PC-9 (cell line): ENCODE measurements at regions not wholly inside any gene's neighbourhood (a gene's known extent, or its start where the extent isn't known, plus 50 kb on each side); places are given as distances from the start of the nearest gene placed in this dataset.

Source experiments
- BruUV-seq: library from RNA; stranded (reverse); fragments of 400-500 nt; replicated peaks from 2 replicates; lab custom pipeline; 2021; lab: Mats Ljungman, UMichigan
- CTCF ChIA-PET: fragments of 300-600 bp; sonication (Branson Sonifier 250); formaldehyde crosslinking; loops from one replicate; lab custom pipeline; 2022; ENCODE audit warnings: antibody characterized with exemption; lab: Charles Lee
- POLR2A ChIA-PET: fragments of 300-600 bp; sonication (Branson Sonifier 250); formaldehyde crosslinking; loops from one replicate; lab custom pipeline; 2022; ENCODE audit warnings: antibody characterized with exemption; ENCODE audit not compliant: unreplicated experiment; lab: Charles Lee
- DNase-seq, 2 experiments: peaks; one replicate each; pipeline versions ENCODE4 v3.0.0 to v3.0.0-alpha.2; 2015 to 2022; ENCODE audit warnings: mixed read lengths in 1 of 2
- H2AFZ ChIP-seq: fragments of 200-600 bp; sonication (generic); 2 replicates; pipeline ENCODE4 v1.8.1; 2017; ENCODE audit warnings: antibody characterized with exemption
- H3F3A ChIP-seq: fragments of 200-600 bp; sonication (generic); 2 replicates; pipeline ENCODE4 v1.8.1; 2017; ENCODE audit warnings: antibody characterized with exemption, mild to moderate bottlenecking, low read depth; ENCODE audit not compliant: insufficient read depth
- H3K27ac ChIP-seq: fragments of 200-600 bp; sonication (generic); 2 replicates; pipeline ENCODE4 v1.6.1; 2016; ENCODE audit warnings: mixed run types
- H3K27me3 ChIP-seq: fragments of 200-600 bp; sonication (generic); 2 replicates; pipeline ENCODE4 v1.6.1; 2016; ENCODE audit warnings: low read depth, mixed run types; ENCODE audit not compliant: insufficient read depth
- H3K36me3 ChIP-seq: fragments of 200-600 bp; sonication (generic); 2 replicates; pipeline ENCODE4 v1.6.1; 2016; ENCODE audit warnings: low read depth, mixed run types
- H3K4me1 ChIP-seq: fragments of 200-600 bp; sonication (generic); replicated peaks from 2 replicates; pipeline ENCODE4 v1.6.1; 2016; ENCODE audit warnings: mixed run types; ENCODE audit not compliant: insufficient read depth
- H3K4me2 ChIP-seq: fragments of 200-600 bp; sonication (generic); 2 replicates; pipeline ENCODE4 v1.6.1; 2017; ENCODE audit warnings: mixed run types
- H3K4me3 ChIP-seq: fragments of 200-600 bp; sonication (generic); 2 replicates; pipeline ENCODE4 v1.6.1; 2016; ENCODE audit warnings: mixed run types
- H3K79me2 ChIP-seq: fragments of 200-600 bp; sonication (generic); 2 replicates; pipeline ENCODE4 v1.6.1; 2017; ENCODE audit warnings: low read depth, mixed run types
- H3K9me2 ChIP-seq: fragments of 200-600 bp; sonication (generic); 2 replicates; pipeline ENCODE4 v1.8.1; 2017; ENCODE audit warnings: mild to moderate bottlenecking; ENCODE audit not compliant: insufficient read depth
- H3K9me3 ChIP-seq: fragments of 200-600 bp; sonication (generic); 2 replicates; pipeline ENCODE4 v1.8.1; 2016; ENCODE audit warnings: low read depth; ENCODE audit not compliant: insufficient read depth
- H4K20me1 ChIP-seq: fragments of 200-600 bp; sonication (generic); 2 replicates; pipeline ENCODE4 v1.8.1; 2017; ENCODE audit not compliant: insufficient read depth
- EZH2 ChIP-seq: fragments of 200-600 bp; sonication (generic); IDR thresholded peaks from 2 replicates; pipeline ENCODE4 v1.8.0; 2017; ENCODE audit warnings: antibody characterized with exemption, low read depth
- intact Hi-C: fragments of 100-400 bp; cut with micrococcal nuclease; formaldehyde crosslinking; loops from one replicate; pipeline ENCODE4 v1.10.0; 2022; ENCODE audit not compliant: unreplicated experiment
- TF ChIP-seq, protein P1 (sequence below): fragments of 200-600 bp; sonication (generic); conservative IDR thresholded peaks from 2 replicates; pipeline ENCODE4 v1.6.1; 2017; ENCODE audit warnings: mixed run types, antibody characterized with exemption, mild to moderate bottlenecking, moderate library complexity

DNA sequence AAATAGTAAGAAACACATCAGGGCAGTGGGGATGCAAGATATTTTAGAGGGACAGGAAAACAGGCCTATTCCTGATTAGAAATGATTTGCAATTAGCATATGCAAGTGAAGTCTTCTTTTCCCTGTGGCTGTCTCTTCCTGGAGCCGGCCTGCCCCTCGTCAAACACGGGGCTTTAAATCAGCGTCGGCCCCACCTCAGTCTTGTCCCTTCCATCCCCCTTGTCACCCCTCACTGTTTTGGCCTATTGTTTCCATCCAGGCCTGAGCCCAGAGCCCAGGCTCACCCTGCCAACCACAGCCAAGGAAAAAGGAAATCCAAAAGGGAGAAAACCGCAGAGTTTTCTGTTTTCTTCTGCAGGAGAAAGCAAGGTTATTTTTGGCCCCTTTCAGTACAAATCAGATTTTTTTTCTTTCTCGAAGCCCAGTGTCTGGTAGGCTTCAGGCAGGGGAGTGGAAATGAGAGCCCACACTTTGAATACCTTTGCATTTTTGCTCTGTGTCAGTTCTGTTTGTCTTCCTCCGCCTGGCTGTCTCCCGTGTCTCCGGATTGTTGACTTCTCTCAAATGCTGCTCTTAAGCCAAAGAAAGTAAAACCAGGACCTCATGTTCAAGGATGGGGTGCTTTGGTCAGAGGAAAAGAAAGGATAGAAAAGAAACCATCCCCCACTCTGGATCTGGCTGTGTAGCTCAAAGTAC is 399.9 kb upstream of the CDH11 start:
- intact Hi-C loops = no loop called here
- POLR2A ChIA-PET = no interaction called here
- H3K36me3 ChIP-seq = no peaks in the 10 kb centered on the region
- H3K79me2 ChIP-seq = no peaks in the 10 kb centered on the region
- no peak overlapping the region for H3K4me2 ChIP-seq
- no peak for DNase-seq
- CTCF ChIA-PET = no interaction called here
- no peak for TF ChIP-seq EZH2
- TF ChIP-seq, protein P1, sequence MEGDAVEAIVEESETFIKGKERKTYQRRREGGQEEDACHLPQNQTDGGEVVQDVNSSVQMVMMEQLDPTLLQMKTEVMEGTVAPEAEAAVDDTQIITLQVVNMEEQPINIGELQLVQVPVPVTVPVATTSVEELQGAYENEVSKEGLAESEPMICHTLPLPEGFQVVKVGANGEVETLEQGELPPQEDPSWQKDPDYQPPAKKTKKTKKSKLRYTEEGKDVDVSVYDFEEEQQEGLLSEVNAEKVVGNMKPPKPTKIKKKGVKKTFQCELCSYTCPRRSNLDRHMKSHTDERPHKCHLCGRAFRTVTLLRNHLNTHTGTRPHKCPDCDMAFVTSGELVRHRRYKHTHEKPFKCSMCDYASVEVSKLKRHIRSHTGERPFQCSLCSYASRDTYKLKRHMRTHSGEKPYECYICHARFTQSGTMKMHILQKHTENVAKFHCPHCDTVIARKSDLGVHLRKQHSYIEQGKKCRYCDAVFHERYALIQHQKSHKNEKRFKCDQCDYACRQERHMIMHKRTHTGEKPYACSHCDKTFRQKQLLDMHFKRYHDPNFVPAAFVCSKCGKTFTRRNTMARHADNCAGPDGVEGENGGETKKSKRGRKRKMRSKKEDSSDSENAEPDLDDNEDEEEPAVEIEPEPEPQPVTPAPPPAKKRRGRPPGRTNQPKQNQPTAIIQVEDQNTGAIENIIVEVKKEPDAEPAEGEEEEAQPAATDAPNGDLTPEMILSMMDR = no peak
- H3K27ac ChIP-seq = no peak overlapping the region
- BruUV-seq = no TSS peak
- H2AFZ ChIP-seq = no peak overlapping the region
- H3K4me1 ChIP-seq = no peaks in the 10 kb centered on the region
- no peak overlapping the region for H3K4me3 ChIP-seq
- no peaks in the 10 kb centered on the region for H4K20me1 ChIP-seq
- H3K9me2 ChIP-seq = no peaks in the 10 kb centered on the region
- H3K9me3 ChIP-seq = no peaks in the 10 kb centered on the region
- peaks cover 14% of the 10 kb centered on the region for H3K27me3 ChIP-seq
- no peaks in the 10 kb centered on the region for H3F3A ChIP-seq

- ChIA-PET POLR2A (no interaction called here), CTCF (no interaction called here)
- H3K4me3 ChIP-seq = no peak overlapping the region
- intact Hi-C loops = no loop called here
- no peak overlapping the region for H3K27ac ChIP-seq
- no peaks in the 10 kb centered on the region for H3F3A ChIP-seq
- H3K27me3 ChIP-seq = peaks cover 14% of the 10 kb centered on the region
- no peaks in the 10 kb centered on the region for H3K9me3 ChIP-seq
- H2AFZ ChIP-seq = no peak overlapping the region
- no peak overlapping the region for H3K4me2 ChIP-seq
- no peak for DNase-seq
- no peaks in the 10 kb centered on the region for H3K9me2 ChIP-seq
- no peaks in the 10 kb centered on the region for H4K20me1 ChIP-seq
- TF ChIP-seq, protein P1 = no peak
- TF ChIP-seq EZH2 = no peak
- no TSS peak for BruUV-seq
- no peaks in the 10 kb centered on the region for H3K4me1 ChIP-seq
- H3K79me2 ChIP-seq = no peaks in the 10 kb centered on the region
- no peaks in the 10 kb centered on the region for H3K36me3 ChIP-seq
These were observed 397.5 kb upstream of the CDH11 start for GRCh38 chr16:65519402-65519801.

DNA sequence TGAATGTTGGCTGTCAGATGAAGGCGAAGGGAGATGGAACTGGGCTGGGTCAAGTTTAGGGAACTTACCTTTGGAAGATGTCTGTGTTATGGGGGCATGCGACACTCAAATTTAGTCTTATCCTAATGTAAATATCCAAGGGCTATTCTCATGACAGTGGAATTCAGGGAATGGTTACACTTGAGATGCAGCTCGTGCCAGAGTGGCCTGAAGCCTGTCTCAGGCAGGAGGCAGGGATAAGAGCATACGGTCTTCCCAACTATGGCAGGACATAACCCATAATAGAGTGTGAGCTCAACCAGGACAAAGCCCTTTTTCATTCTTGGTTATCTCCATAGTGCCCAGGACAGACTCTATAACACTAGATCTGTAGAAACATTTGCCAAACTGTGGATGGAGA is 393.3 kb upstream of the CDH11 start:
- intact Hi-C loops = no loop called here
- H2AFZ ChIP-seq = no peak overlapping the region
- no peaks in the 10 kb centered on the region for H3K79me2 ChIP-seq
- H3K27ac ChIP-seq = no peak overlapping the region
- TF ChIP-seq, protein P1 = no peak
- no peak for TF ChIP-seq EZH2
- H3K4me1 ChIP-seq = no peaks in the 10 kb centered on the region
- CTCF ChIA-PET = no interaction called here
- no peaks in the 10 kb centered on the region for H4K20me1 ChIP-seq
- no peaks in the 10 kb centered on the region for H3K36me3 ChIP-seq
- H3F3A ChIP-seq = no peaks in the 10 kb centered on the region
- H3K9me2 ChIP-seq = no peaks in the 10 kb centered on the region
- POLR2A ChIA-PET = no interaction called here
- no peaks in the 10 kb centered on the region for H3K9me3 ChIP-seq
- no peak overlapping the region for H3K4me2 ChIP-seq
- no peak overlapping the region for H3K4me3 ChIP-seq
- H3K27me3 ChIP-seq = no peaks in the 10 kb centered on the region
- no TSS peak for BruUV-seq
- no peak for DNase-seq
